ENCODE measurements at regions not wholly inside any gene's neighbourhood (a gene's known extent, or its start where the extent isn't known, plus 50 kb on each side); places are given as distances from the start of the nearest gene placed in this dataset.

DNA sequence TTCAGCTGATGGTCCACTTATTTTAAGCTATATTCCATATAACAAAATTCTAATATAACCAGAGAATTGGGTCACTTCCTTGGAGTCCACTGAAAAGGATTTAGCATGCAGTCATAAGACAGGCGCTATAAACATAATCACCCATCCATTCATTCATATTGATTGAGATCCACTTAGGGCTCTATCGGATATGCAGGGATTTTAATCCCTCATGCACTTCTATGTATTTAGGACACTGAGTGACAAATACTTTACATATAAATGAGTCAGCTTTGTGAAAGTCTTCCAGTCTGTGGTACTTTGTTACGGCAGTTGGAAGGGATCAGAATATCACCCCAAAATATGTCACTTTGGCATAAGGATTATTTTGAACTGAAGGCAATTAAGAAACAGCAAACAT lies 127.3 kb upstream of the ZNF608 start:
- H3K4me3 ChIP-seq = no peak overlapping the region
- no peak overlapping the region for H3K27ac Mint-ChIP-seq
- H3K36me3 Mint-ChIP-seq = peaks cover 3% of the 10 kb centered on the region
- peaks cover 10% of the 10 kb centered on the region for H3K9me3 Mint-ChIP-seq
- no peak overlapping the region for H3K4me3 Mint-ChIP-seq
- H3K36me3 ChIP-seq = no peaks in the 10 kb centered on the region
- peaks cover 48% of the 10 kb centered on the region for H3K4me1 Mint-ChIP-seq
- DNase-seq (ENCODE audit: low spot score) = no peak
- peaks cover 17% of the 10 kb centered on the region for H3K4me1 ChIP-seq
- H3K9ac ChIP-seq = no peak overlapping the region
- H3K9me3 ChIP-seq (ENCODE audit: low read depth) = no peaks in the 10 kb centered on the region
- no peak for TF ChIP-seq EZH2phosphoT487 (IDR thresholded peaks at IDR 0.05)
- no peak for TF ChIP-seq EZH2 (IDR thresholded peaks at IDR 0.05)
- TF ChIP-seq, protein P1, sequence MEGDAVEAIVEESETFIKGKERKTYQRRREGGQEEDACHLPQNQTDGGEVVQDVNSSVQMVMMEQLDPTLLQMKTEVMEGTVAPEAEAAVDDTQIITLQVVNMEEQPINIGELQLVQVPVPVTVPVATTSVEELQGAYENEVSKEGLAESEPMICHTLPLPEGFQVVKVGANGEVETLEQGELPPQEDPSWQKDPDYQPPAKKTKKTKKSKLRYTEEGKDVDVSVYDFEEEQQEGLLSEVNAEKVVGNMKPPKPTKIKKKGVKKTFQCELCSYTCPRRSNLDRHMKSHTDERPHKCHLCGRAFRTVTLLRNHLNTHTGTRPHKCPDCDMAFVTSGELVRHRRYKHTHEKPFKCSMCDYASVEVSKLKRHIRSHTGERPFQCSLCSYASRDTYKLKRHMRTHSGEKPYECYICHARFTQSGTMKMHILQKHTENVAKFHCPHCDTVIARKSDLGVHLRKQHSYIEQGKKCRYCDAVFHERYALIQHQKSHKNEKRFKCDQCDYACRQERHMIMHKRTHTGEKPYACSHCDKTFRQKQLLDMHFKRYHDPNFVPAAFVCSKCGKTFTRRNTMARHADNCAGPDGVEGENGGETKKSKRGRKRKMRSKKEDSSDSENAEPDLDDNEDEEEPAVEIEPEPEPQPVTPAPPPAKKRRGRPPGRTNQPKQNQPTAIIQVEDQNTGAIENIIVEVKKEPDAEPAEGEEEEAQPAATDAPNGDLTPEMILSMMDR (IDR thresholded peaks at IDR 0.05) = no peak
- no peaks in the 10 kb centered on the region for H3F3A ChIP-seq (ENCODE audit: low read depth)
- H3K27ac ChIP-seq = no peak overlapping the region
- no peaks in the 10 kb centered on the region for H3K79me2 ChIP-seq (ENCODE audit: low read depth)
- no peaks in the 10 kb centered on the region for H4K20me1 ChIP-seq (ENCODE audit: low read depth)
- H3K27me3 Mint-ChIP-seq (ENCODE audit: insufficient read depth, low read depth) = peaks cover 2% of the 10 kb centered on the region
- H3K4me2 ChIP-seq = no peak overlapping the region
- H3K27me3 ChIP-seq = no peaks in the 10 kb centered on the region
- H2AFZ ChIP-seq (replicated peaks) = no peak overlapping the region

DNA sequence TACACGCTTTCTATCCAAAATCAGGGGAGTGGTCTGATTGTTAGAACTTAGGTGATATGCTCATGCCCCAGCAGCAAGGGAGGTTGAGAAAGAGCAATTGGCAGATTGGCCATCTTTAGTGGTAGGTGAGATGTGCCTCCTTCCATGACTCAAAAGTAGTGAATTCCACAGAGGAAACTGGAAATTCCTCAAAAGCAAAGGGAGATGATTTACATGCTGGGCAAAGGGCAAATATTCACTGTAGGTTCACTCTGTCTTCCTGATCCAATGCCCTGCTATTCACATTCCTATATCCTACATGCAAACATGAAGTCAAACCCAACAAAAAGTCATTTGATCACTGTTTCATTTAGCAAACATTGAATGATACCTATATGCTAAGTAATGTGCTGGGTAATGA lies 130.1 kb upstream of the ZNF608 start:
- Histone ChIP-seq H3K4me2 (no peak overlapping the region), H4K20me1 (ENCODE audit: low read depth) (no peaks in the 10 kb centered on the region), H3K9ac (no peak overlapping the region), H3K27me3 (no peaks in the 10 kb centered on the region), H3K36me3 (no peaks in the 10 kb centered on the region), H2AFZ (replicated peaks) (no peak overlapping the region), H3F3A (ENCODE audit: low read depth) (no peaks in the 10 kb centered on the region), H3K4me1 (peaks cover 10% of the 10 kb centered on the region), H3K9me3 (ENCODE audit: low read depth) (no peaks in the 10 kb centered on the region), H3K4me3 (no peak overlapping the region), H3K27ac (no peak overlapping the region), H3K79me2 (ENCODE audit: low read depth) (no peaks in the 10 kb centered on the region)
- peaks cover 10% of the 10 kb centered on the region for H3K9me3 Mint-ChIP-seq
- no peak overlapping the region for H3K27ac Mint-ChIP-seq
- peaks cover 32% of the 10 kb centered on the region for H3K4me1 Mint-ChIP-seq
- peaks cover 4% of the 10 kb centered on the region for H3K27me3 Mint-ChIP-seq (ENCODE audit: insufficient read depth, low read depth)
- peaks cover 3% of the 10 kb centered on the region for H3K36me3 Mint-ChIP-seq
- TF ChIP-seq, protein P1 (IDR thresholded peaks at IDR 0.05) = no peak
- TF ChIP-seq EZH2 (IDR thresholded peaks at IDR 0.05) (no peak), EZH2phosphoT487 (IDR thresholded peaks at IDR 0.05) (no peak)
- no peak for DNase-seq (ENCODE audit: low spot score)
- no peak overlapping the region for H3K4me3 Mint-ChIP-seq

DNA sequence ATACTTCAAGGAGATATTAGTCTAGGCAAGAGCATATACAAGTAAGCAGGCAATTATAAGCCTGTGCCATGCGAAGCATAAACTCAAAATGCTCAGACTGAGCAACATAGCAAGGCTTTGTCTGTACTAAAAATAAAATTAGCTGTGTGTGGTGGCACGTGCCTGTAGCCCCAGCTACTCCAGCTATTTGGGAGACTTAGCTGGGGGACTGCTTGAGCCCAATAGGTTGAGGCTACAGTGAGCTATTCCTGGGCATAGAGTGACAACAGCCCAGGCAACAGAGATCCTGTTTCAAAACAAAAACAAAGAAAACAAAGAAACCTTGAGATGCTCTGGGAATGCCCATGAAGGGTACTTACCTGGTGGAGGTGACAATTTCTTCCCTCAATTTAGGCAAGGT lies 130.5 kb upstream of the ZNF608 start:
- Histone ChIP-seq H2AFZ (replicated peaks) (no peak overlapping the region), H3K9ac (no peak overlapping the region), H3K27ac (no peak overlapping the region), H3K27me3 (no peaks in the 10 kb centered on the region), H3K4me2 (no peak overlapping the region), H3K4me1 (peaks cover 9% of the 10 kb centered on the region), H3K4me3 (no peak overlapping the region), H3K36me3 (no peaks in the 10 kb centered on the region), H3K9me3 (ENCODE audit: low read depth) (no peaks in the 10 kb centered on the region), H3K79me2 (ENCODE audit: low read depth) (no peaks in the 10 kb centered on the region), H4K20me1 (ENCODE audit: low read depth) (no peaks in the 10 kb centered on the region), H3F3A (ENCODE audit: low read depth) (no peaks in the 10 kb centered on the region)
- peaks cover 32% of the 10 kb centered on the region for H3K4me1 Mint-ChIP-seq
- H3K9me3 Mint-ChIP-seq = peaks cover 10% of the 10 kb centered on the region
- H3K27ac Mint-ChIP-seq = no peak overlapping the region
- H3K27me3 Mint-ChIP-seq (ENCODE audit: insufficient read depth, low read depth) = peaks cover 4% of the 10 kb centered on the region
- TF ChIP-seq EZH2phosphoT487 (IDR thresholded peaks at IDR 0.05) = no peak
- no peak for DNase-seq (ENCODE audit: low spot score)
- no peak overlapping the region for H3K4me3 Mint-ChIP-seq
- H3K36me3 Mint-ChIP-seq = peaks cover 3% of the 10 kb centered on the region

GRCh38 chr5:124877501-124878146 lies 131.2 kb upstream of the ZNF608 start:
- Histone ChIP-seq H3F3A (ENCODE audit: low read depth) (no peaks in the 10 kb centered on the region), H3K27me3 (no peaks in the 10 kb centered on the region), H3K9me3 (ENCODE audit: low read depth) (no peaks in the 10 kb centered on the region), H3K27ac (no peak overlapping the region), H3K79me2 (ENCODE audit: low read depth) (no peaks in the 10 kb centered on the region), H3K9ac (no peak overlapping the region), H3K36me3 (no peaks in the 10 kb centered on the region), H3K4me1 (peaks cover 2% of the 10 kb centered on the region), H3K4me3 (no peak overlapping the region), H4K20me1 (ENCODE audit: low read depth) (no peaks in the 10 kb centered on the region), H3K4me2 (no peak overlapping the region), H2AFZ (replicated peaks) (no peak overlapping the region)
- peaks cover 4% of the 10 kb centered on the region for H3K27me3 Mint-ChIP-seq (ENCODE audit: insufficient read depth, low read depth)
- peaks cover 3% of the 10 kb centered on the region for H3K36me3 Mint-ChIP-seq
- DNase-seq (ENCODE audit: low spot score) = no peak
- TF ChIP-seq, protein P1 (IDR thresholded peaks at IDR 0.05) = no peak
- TF ChIP-seq EZH2 (IDR thresholded peaks at IDR 0.05) (no peak), EZH2phosphoT487 (IDR thresholded peaks at IDR 0.05) (no peak)
- peaks cover 10% of the 10 kb centered on the region for H3K9me3 Mint-ChIP-seq
- H3K4me1 Mint-ChIP-seq = peaks cover 25% of the 10 kb centered on the region
- H3K4me3 Mint-ChIP-seq = no peak overlapping the region
- peak overlapping the region; percentile 4 for H3K27ac Mint-ChIP-seq
